GM06990 (cell line): ENCODE measurements at regions not wholly inside any gene's neighbourhood (a gene's known extent, or its start where the extent isn't known, plus 50 kb on each side); places are given as distances from the start of the nearest gene placed in this dataset.

Experiments
- DNase-seq: peaks from one replicate; pipeline ENCODE4 v3.0.0-alpha.2; 2011; ENCODE audit not compliant: insufficient read length; ENCODE audit errors: extremely low read depth
- H3K27me3 ChIP-seq: replicated peaks from 2 replicates; pipeline ENCODE4 v1.6.0; 2011; ENCODE audit warnings: low read length; ENCODE audit not compliant: control insufficient read depth, insufficient read depth
- H3K36me3 ChIP-seq: 2 replicates; pipeline ENCODE4 v1.5.1; 2011; ENCODE audit warnings: low read length; ENCODE audit not compliant: control insufficient read depth, insufficient read depth
- H3K4me3 ChIP-seq: replicated peaks from 2 replicates; pipeline ENCODE4 v1.5.1; 2011; ENCODE audit warnings: low read depth, mild to moderate bottlenecking, control low read depth, low read length
- TF ChIP-seq, protein P1 (sequence below): IDR thresholded peaks from 2 replicates; pipeline ENCODE4 v1.5.1; 2011; ENCODE audit warnings: low read length, control low read depth, mild to moderate bottlenecking, inconsistent platforms; ENCODE audit not compliant: insufficient read depth, poor library complexity, severe bottlenecking

- no peak for DNase-seq
- no peak overlapping the region for H3K4me3 ChIP-seq
- TF ChIP-seq, protein P1, sequence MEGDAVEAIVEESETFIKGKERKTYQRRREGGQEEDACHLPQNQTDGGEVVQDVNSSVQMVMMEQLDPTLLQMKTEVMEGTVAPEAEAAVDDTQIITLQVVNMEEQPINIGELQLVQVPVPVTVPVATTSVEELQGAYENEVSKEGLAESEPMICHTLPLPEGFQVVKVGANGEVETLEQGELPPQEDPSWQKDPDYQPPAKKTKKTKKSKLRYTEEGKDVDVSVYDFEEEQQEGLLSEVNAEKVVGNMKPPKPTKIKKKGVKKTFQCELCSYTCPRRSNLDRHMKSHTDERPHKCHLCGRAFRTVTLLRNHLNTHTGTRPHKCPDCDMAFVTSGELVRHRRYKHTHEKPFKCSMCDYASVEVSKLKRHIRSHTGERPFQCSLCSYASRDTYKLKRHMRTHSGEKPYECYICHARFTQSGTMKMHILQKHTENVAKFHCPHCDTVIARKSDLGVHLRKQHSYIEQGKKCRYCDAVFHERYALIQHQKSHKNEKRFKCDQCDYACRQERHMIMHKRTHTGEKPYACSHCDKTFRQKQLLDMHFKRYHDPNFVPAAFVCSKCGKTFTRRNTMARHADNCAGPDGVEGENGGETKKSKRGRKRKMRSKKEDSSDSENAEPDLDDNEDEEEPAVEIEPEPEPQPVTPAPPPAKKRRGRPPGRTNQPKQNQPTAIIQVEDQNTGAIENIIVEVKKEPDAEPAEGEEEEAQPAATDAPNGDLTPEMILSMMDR: no peak
- no peaks in the 10 kb centered on the region for H3K36me3 ChIP-seq
- H3K27me3 ChIP-seq: no peaks in the 10 kb centered on the region
Measured at GRCh38 chr12:130258863-130259262, 78.8 kb upstream of the PIWIL1 start.

GRCh38 chr12:130263025-130263424, 74.7 kb upstream of the PIWIL1 start:
- Histone ChIP-seq H3K4me3 (no peak overlapping the region), H3K36me3 (no peaks in the 10 kb centered on the region), H3K27me3 (no peaks in the 10 kb centered on the region)
- TF ChIP-seq, protein P1: no peak
- DNase-seq: no peak

- H3K36me3 ChIP-seq: no peaks in the 10 kb centered on the region
- TF ChIP-seq, protein P1: no peak
- no peak overlapping the region for H3K4me3 ChIP-seq
- no peaks in the 10 kb centered on the region for H3K27me3 ChIP-seq
- DNase-seq: no peak
Measured at GRCh38 chr12:130263996-130264395, 73.7 kb upstream of the PIWIL1 start.

GRCh38 chr12:130266751-130267150, 70.9 kb upstream of the PIWIL1 start:
- TF ChIP-seq, protein P1: no peak
- H3K27me3 ChIP-seq: no peaks in the 10 kb centered on the region
- no peaks in the 10 kb centered on the region for H3K36me3 ChIP-seq

DNA sequence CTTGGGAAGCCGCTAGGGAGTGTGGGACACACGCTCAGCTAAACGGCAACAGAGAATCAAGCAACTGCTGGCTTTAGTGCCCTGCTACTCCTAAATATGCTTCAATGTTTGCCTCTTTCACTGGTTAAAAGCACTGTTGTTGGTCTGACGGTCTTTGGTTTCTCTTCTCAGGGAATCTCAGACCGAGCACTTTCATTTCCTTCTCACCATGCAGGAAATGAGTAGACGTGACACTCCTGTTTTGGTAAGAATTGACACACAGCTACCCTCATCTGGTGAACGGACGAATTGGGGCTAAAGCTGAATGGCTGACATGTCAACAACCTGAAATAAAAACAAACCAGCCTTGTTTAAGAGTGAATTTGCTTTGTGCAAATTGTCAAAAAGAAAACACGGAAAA, 57.5 kb upstream of the PIWIL1 start:
- no peak overlapping the region for H3K4me3 ChIP-seq
- TF ChIP-seq, protein P1: no peak
- no peaks in the 10 kb centered on the region for H3K36me3 ChIP-seq
- no peaks in the 10 kb centered on the region for H3K27me3 ChIP-seq
- DNase-seq: no peak

More at GRCh38 chr12:130266751-130267150, 70.9 kb upstream of the PIWIL1 start:
- no peak overlapping the region for H3K4me3 ChIP-seq
- no peak for DNase-seq

- TF ChIP-seq, protein P1: no peak
- DNase-seq: no peak
- no peak overlapping the region for H3K4me3 ChIP-seq
- no peaks in the 10 kb centered on the region for H3K27me3 ChIP-seq
- no peaks in the 10 kb centered on the region for H3K36me3 ChIP-seq
Measured at GRCh38 chr12:130280742-130281141, 56.9 kb upstream of the PIWIL1 start.
